Vagina (tissue), 2 donors: ENCODE measurements at regions not wholly inside any gene's neighbourhood (a gene's known extent, or its start where the extent isn't known, plus 50 kb on each side); places are given as distances from the start of the nearest gene placed in this dataset.

Experiments used
- CTCF ChIP-seq, 3 experiments: fragments of 450-650 bp in 2 of 3; fragments of 200-600 bp in 1 of 3; sonication (generic) in 1 of 3; IDR thresholded peaks; one replicate each; pipeline ENCODE4 v1.5.1; 2017 to 2019; ENCODE audit warnings: antibody characterized with exemption in 3 of 3, mild to moderate bottlenecking in 2 of 3, moderate library complexity in 2 of 3
- POLR2AphosphoS5 ChIP-seq, 2 donors: sonication (generic); formaldehyde crosslinking; IDR thresholded peaks; one replicate each; pipeline ENCODE4 v1.9.0; 2017; ENCODE audit warnings: antibody characterized with exemption in 2 of 2, mild to moderate bottlenecking in 2 of 2, low read depth in 1 of 2; ENCODE audit not compliant: insufficient read depth in 1 of 2

DNA sequence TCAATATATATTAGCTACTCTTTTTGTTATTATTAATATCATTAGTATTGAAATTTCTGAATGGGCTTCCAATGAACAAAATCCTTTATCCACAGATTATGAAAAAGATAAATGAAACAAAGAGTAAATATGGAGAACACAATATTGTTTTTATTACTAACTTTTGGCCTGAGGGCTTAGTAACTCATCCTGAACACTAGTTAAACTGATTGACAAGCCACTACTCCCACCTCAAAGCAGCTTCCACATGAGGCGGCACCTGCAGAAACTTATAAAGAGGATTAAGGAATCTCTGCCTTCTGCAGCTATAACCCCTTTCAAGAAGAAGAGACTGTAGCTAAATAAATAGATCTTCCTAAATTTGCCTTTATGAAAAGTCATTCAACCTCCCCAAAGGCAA lies 187.6 kb upstream of the ALG10 start:
- no peak for TF ChIP-seq POLR2AphosphoS5 (IDR thresholded peaks at IDR 0.05; ENCODE audit: insufficient read depth in 1 of 2, low read depth in 1 of 2)
- no peak for TF ChIP-seq CTCF (IDR thresholded peaks at IDR 0.05)
